K562 (cell line): ENCODE measurements at regions not wholly inside any gene's neighbourhood (a gene's known extent, or its start where the extent isn't known, plus 50 kb on each side); places are given as distances from the start of the nearest gene placed in this dataset.

Experiments
- CHD4 ChIP-seq: fragments of 200-600 bp; sonication (generic); IDR thresholded peaks from 3 replicates; pipeline ENCODE4 v1.6.1; 2012; ENCODE audit warnings: low read depth, mild to moderate bottlenecking, mixed read lengths, low read length, inconsistent platforms; ENCODE audit not compliant: insufficient read depth, insufficient replicate concordance, poor library complexity, severe bottlenecking
- ETV1 ChIP-seq: fragments of 450-650 bp; conservative IDR thresholded peaks from 2 replicates; pipeline ENCODE4 v1.6.1; 2016; ENCODE audit warnings: missing genetic modification characterization, control low read depth, low read depth, missing compliant biosample characterization
- NFXL1 ChIP-seq: fragments of 450-650 bp; formaldehyde crosslinking; IDR thresholded peaks from 2 replicates; pipeline ENCODE4 v1.4.0; 2021; ENCODE audit warnings: mild to moderate bottlenecking
- PML ChIP-seq: IDR thresholded peaks from 2 replicates; pipeline ENCODE4 v1.6.1; 2012; ENCODE audit warnings: low read length, inconsistent platforms
- POLR2A ChIP-seq: fragments of 450-650 bp; conservative IDR thresholded peaks from 2 replicates; pipeline ENCODE4 v1.6.1; 2016
- SMC3 ChIP-seq: conservative IDR thresholded peaks from 2 replicates; pipeline ENCODE4 v1.6.1; 2011; ENCODE audit warnings: low read depth, low read length, improper control_type of control experiment; ENCODE audit not compliant: insufficient read depth
- YY1 ChIP-seq, 3 experiments: IDR thresholded peaks; 2 replicates each; pipeline ENCODE4 v1.6.1; 2011; ENCODE audit warnings: low read length in 2 of 3, mild to moderate bottlenecking in 2 of 3, moderate library complexity in 2 of 3, borderline replicate concordance in 1 of 3, control low read depth in 1 of 3, low read depth in 1 of 3; ENCODE audit not compliant: insufficient read depth in 3 of 3, insufficient replicate concordance in 2 of 3, control insufficient read depth in 1 of 3, insufficient read length in 1 of 3; ENCODE audit errors: extremely low read depth in 1 of 3
- ZKSCAN3 ChIP-seq: fragments of 250-450 bp; sonication (Bioruptor Pico); IDR thresholded peaks from 2 replicates; pipeline ENCODE4 v1.4.0; 2020
- TF ChIP-seq, protein P1 (sequence below): sonication (generic); formaldehyde crosslinking; IDR thresholded peaks from 2 replicates; pipeline ENCODE4 v1.8.1; 2022; ENCODE audit warnings: missing genetic modification reagents
- TF ChIP-seq, protein P2 (sequence below): sonication (generic); formaldehyde crosslinking; IDR thresholded peaks from 2 replicates; pipeline ENCODE4 v1.8.0; 2022; ENCODE audit warnings: mild to moderate bottlenecking, missing genetic modification reagents

DNA sequence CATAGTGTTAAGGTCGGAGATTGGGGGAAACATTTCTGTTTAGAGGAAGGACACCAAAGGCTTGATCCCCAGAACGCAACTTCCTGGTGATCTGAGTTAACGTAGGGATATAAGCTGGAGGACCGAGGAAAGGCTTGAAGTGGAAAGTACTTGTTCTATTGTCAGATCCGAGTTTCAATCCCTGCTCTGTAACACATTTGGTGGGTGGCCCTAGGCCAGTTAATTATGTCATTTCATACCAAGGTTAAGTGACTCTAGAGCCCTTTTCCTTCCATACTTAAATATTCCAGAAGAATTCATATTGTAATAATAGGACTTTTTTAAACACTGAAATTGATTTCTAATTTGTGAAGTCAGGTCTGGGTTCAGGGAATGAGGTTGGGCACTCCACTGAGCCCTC is 80.9 kb downstream of the RPLP1 start:
- TF ChIP-seq, protein P1, sequence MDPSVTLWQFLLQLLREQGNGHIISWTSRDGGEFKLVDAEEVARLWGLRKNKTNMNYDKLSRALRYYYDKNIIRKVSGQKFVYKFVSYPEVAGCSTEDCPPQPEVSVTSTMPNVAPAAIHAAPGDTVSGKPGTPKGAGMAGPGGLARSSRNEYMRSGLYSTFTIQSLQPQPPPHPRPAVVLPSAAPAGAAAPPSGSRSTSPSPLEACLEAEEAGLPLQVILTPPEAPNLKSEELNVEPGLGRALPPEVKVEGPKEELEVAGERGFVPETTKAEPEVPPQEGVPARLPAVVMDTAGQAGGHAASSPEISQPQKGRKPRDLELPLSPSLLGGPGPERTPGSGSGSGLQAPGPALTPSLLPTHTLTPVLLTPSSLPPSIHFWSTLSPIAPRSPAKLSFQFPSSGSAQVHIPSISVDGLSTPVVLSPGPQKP (CRISPR knock-in tag) = no peak
- TF ChIP-seq CHD4 (no peak), PML (no peak), SMC3 (no peak), NFXL1 (CRISPR knock-in tag) (no peak), ETV1 (tag) (no peak), ZKSCAN3 (CRISPR knock-in tag) (no peak), POLR2A (no peak), YY1 (IDR thresholded peaks at IDR 0.05; ENCODE audit: borderline replicate concordance in 1 of 3, control insufficient read depth in 1 of 3, extremely low read depth in 1 of 3, insufficient read depth in 3 of 3, insufficient read length in 1 of 3, insufficient replicate concordance in 2 of 3, low read depth in 1 of 3, low read length in 2 of 3) (no peak)
- TF ChIP-seq, protein P2, sequence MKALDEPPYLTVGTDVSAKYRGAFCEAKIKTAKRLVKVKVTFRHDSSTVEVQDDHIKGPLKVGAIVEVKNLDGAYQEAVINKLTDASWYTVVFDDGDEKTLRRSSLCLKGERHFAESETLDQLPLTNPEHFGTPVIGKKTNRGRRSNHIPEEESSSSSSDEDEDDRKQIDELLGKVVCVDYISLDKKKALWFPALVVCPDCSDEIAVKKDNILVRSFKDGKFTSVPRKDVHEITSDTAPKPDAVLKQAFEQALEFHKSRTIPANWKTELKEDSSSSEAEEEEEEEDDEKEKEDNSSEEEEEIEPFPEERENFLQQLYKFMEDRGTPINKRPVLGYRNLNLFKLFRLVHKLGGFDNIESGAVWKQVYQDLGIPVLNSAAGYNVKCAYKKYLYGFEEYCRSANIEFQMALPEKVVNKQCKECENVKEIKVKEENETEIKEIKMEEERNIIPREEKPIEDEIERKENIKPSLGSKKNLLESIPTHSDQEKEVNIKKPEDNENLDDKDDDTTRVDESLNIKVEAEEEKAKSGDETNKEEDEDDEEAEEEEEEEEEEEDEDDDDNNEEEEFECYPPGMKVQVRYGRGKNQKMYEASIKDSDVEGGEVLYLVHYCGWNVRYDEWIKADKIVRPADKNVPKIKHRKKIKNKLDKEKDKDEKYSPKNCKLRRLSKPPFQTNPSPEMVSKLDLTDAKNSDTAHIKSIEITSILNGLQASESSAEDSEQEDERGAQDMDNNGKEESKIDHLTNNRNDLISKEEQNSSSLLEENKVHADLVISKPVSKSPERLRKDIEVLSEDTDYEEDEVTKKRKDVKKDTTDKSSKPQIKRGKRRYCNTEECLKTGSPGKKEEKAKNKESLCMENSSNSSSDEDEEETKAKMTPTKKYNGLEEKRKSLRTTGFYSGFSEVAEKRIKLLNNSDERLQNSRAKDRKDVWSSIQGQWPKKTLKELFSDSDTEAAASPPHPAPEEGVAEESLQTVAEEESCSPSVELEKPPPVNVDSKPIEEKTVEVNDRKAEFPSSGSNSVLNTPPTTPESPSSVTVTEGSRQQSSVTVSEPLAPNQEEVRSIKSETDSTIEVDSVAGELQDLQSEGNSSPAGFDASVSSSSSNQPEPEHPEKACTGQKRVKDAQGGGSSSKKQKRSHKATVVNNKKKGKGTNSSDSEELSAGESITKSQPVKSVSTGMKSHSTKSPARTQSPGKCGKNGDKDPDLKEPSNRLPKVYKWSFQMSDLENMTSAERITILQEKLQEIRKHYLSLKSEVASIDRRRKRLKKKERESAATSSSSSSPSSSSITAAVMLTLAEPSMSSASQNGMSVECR = no peak
